ENCODE measurements at regions not wholly inside any gene's neighbourhood (a gene's known extent, or its start where the extent isn't known, plus 50 kb on each side); places are given as distances from the start of the nearest gene placed in this dataset.

DNA sequence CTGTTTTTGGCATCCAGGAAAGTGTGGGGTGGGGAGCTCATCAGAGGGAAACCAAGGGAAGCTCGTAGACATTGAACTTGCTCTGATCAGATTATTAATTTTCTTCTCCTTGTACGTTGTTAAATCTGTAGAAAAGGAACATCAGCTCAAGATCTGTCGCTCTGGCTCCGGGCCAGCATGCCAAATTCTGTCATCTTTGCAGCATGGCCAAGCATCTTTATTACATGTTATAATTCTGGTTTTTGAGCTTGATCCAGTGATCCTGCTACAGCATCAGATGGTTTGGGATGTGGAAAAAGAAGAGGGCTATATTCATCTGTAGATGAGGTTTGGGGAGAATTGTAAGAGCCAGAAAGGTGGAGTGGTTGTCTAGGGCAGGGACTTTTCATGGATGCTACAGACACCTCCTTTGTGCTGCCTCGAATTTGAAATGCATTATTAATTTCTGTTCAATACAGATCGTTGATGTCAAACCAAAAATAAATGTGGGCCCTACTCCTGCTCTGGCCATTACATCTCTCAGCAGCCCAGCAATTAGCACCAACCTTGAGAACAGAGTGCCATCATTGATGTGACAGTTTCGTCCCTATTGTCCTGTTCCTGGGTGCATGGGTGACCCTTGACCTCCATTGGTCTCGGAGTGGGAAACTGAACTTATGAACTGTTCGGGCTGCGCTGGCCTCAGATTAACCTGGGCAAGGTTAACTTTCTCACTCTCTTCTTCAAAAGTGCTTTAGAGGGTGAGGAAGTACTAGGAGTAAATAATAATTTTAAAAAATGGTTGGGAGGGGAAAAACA, 250.8 kb downstream of the SOX4 start:
- Mint-ChIP-seq H3K36me3 (ENCODE audit: low read depth) (no peaks in the 10 kb centered on the region), H3K27ac (no peak overlapping the region), H3K4me1 (ENCODE audit: low read depth) (peaks cover 29% of the 10 kb centered on the region), H3K4me3 (no peak overlapping the region), H3K9me3 (peaks cover 4% of the 10 kb centered on the region), H3K27me3 (ENCODE audit: insufficient read depth) (no peaks in the 10 kb centered on the region)
- DNase-seq (ENCODE audit: low spot score): no peak
- intact Hi-C loops (cut with micrococcal nuclease): loop anchor here (10.0 kb wide), 1 partner anchor 220 kb away; no protein-coding TSS in a partner anchor

DNA sequence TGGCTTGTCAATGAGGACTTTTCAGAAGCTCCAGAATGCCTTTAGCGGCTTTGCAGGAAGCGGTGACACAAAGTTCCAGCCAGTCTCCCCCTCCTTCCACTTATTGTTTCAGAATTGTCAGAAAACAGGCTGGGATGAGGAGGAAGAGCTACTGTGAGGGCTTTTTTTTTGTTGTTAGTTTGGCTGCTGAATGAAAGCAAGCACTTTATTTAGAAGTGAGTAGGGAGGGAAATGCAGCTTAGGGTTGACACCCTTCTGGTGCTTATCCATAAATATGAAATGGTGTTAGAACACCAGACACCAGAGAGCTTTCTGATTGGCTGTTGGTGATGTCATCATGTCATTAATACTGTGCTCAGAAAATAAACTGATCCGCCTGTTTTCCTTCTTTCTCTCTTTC, 251.5 kb downstream of the SOX4 start:
- H3K4me1 Mint-ChIP-seq (ENCODE audit: low read depth): peaks cover 28% of the 10 kb centered on the region
- no peak overlapping the region for H3K4me3 Mint-ChIP-seq
- H3K27me3 Mint-ChIP-seq (ENCODE audit: insufficient read depth): no peaks in the 10 kb centered on the region
- H3K27ac Mint-ChIP-seq: no peak overlapping the region
- peaks cover 3% of the 10 kb centered on the region for H3K9me3 Mint-ChIP-seq
- DNase-seq (ENCODE audit: low spot score): no peak
- no peaks in the 10 kb centered on the region for H3K36me3 Mint-ChIP-seq (ENCODE audit: low read depth)
- intact Hi-C loops (cut with micrococcal nuclease): loop anchor here (10.0 kb wide), 1 partner anchor 220 kb away; no protein-coding TSS in a partner anchor

DNA sequence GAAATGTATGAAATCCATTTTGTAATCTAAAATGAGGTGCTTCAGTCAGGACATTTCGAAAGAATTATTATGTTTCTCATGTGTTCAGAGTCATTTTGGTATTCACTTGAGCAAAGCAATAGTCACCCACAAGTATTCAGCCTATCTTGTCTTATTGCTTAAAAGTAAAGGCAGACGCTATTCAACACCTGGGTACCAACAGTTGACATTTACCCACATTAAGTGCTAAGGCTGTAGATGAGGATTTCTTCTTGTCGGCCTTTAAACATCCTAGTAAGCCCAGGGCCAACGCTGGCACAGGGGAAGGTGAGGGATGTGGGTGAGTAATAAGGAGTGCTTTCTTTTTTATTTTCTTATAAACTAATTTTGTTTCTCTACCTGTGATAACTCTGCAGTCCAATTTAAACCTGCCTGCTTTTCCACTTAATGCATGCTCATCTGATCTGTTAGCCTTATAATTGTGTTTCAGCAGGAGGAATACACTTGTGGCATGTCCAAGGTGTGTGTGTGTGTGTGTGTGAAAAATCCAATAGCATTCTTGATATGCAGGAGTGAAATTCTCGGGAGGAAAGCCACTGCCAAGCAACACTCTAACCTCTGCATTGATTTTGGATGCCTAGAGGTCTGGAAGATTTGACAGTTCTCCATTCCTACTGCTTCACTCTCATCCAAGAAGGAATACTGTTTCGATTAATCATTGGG, 252.0 kb downstream of the SOX4 start:
- Mint-ChIP-seq H3K4me3 (no peak overlapping the region), H3K27ac (no peak overlapping the region), H3K36me3 (ENCODE audit: low read depth) (no peaks in the 10 kb centered on the region), H3K9me3 (no peaks in the 10 kb centered on the region), H3K4me1 (ENCODE audit: low read depth) (peaks cover 22% of the 10 kb centered on the region), H3K27me3 (ENCODE audit: insufficient read depth) (no peaks in the 10 kb centered on the region)
- intact Hi-C loops (cut with micrococcal nuclease): loop anchor here (1.0 to 10.0 kb wide), 3 partner anchors 23 to 219 kb away; no protein-coding TSS in a partner anchor
- DNase-seq (ENCODE audit: low spot score): no peak

DNA sequence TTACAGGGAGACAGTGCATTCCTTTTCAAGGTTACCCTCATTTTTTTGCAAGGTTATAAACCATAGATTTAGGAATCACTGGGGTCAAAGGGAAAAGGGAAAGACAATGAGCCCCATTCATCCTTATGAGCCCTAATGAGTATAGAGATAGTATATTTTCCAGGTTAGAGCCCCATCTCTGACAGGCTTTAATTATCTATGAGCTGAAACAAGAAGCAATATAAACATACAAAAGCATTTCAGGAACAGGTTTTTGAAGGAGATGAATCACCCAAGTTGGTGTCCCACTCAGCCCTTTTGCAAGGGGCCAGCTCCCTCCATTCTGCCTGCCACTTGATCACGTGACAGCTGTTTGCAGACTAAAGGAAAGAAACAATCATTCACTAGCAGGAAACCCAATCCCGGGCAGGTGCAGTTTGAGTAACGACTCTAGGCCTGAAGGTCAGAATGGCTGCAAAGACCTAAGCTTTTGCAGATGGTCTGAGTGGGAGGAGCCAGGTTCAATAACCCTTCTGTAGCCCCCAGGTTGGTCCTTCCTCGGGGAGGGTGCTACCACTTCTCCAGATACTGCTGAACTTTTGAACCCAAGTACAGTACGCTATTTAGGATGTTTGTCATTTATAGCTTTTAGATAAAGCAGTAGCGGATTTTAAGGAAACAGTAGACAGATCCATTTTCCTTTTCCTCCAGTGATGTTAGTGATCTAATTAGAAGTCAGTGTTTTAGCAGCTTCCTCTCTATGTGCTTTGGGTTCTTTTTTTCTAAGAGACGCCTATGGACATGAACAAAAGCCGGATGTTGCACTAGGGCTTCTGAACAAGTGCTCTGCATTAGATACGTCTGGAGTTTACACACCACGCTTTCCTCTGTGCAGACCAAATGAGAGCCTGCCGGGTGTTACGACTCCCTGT, 253.2 kb downstream of the SOX4 start:
- Mint-ChIP-seq H3K4me3 (no peak overlapping the region), H3K27ac (peak overlapping the region; percentile 13)
- no peak for DNase-seq (ENCODE audit: low spot score)

DNA sequence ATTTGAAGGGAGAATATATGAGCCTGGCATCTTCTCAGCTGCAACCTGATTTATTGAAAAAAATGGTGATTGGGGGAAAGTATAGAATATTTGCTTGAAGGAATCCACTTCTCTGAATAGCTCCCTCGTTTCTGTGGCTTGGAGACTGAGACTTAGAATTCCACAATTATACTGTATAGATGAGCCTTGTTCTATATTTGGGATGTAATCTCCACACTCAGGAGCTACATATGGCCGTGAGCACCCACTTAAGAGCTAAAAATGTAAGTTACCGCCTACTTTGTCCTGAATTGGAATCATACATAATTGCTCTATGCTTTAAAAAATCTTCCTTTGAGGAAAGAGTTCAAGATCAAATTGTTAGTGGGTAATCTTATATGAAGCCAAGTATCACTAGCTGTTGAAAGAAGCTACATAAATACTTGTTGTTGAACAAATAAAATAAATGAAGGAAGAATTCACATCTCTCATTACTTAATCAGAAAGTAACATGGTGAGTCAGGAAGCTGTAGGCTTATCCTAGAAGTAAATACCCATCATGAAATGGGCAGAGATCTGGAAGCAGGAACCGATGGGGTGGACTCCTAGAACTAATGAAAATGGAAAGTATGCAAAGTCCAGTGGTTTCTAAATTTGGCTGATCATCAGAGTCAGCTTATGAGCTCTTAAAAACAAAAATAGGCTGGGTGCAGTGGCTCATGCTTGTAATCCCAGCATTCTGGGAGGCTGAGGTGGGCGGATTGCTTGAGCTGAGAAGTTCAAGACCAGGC, 254.3 kb downstream of the SOX4 start:
- H3K4me1 Mint-ChIP-seq (ENCODE audit: low read depth): peaks cover 21% of the 10 kb centered on the region
- H3K9me3 Mint-ChIP-seq: no peaks in the 10 kb centered on the region
- no peak overlapping the region for H3K4me3 Mint-ChIP-seq
- no peaks in the 10 kb centered on the region for H3K36me3 Mint-ChIP-seq (ENCODE audit: low read depth)
- H3K27ac Mint-ChIP-seq: no peak overlapping the region
- no peaks in the 10 kb centered on the region for H3K27me3 Mint-ChIP-seq (ENCODE audit: insufficient read depth)
- intact Hi-C loops (cut with micrococcal nuclease): loop anchor here (2.0 to 10.0 kb wide), 2 partner anchors 25 to 217 kb away; no protein-coding TSS in a partner anchor
- DNase-seq (ENCODE audit: low spot score): no peak

More for the DNA sequence above, 253.2 kb downstream of the SOX4 start:
- Mint-ChIP-seq H3K36me3 (ENCODE audit: low read depth) (no peaks in the 10 kb centered on the region), H3K27me3 (ENCODE audit: insufficient read depth) (no peaks in the 10 kb centered on the region), H3K4me1 (ENCODE audit: low read depth) (peaks cover 21% of the 10 kb centered on the region), H3K9me3 (no peaks in the 10 kb centered on the region)
- intact Hi-C loops (cut with micrococcal nuclease): loop anchor here (1.0 to 10.0 kb wide), 3 partner anchors 24 to 218 kb away; no protein-coding TSS in a partner anchor

DNA sequence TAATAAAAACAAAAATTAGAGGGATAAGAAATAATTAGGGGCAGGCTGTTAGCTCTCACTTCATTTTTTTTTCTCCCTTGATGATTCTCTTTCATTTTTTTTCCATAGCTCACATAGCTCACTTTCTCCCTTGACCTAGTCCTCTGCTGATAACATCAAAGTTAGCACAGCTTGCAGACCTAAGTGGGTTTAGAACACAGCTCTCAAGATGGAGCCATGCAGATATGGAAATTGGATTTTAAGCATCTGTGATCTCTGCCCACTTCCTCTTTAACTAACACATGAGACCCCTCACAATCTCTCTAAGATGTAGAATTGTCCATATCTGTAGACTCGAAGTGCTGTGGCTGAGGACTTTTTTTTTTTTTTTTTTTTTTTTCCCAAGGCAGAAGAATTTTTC, 257.1 kb downstream of the SOX4 start:
- intact Hi-C loops (cut with micrococcal nuclease): no loop called here
- Mint-ChIP-seq H3K36me3 (ENCODE audit: low read depth) (no peaks in the 10 kb centered on the region), H3K27ac (no peak overlapping the region), H3K4me3 (no peak overlapping the region), H3K27me3 (ENCODE audit: insufficient read depth) (no peaks in the 10 kb centered on the region), H3K9me3 (no peaks in the 10 kb centered on the region), H3K4me1 (ENCODE audit: low read depth) (peaks cover 26% of the 10 kb centered on the region)
- no peak for DNase-seq (ENCODE audit: low spot score)

DNA sequence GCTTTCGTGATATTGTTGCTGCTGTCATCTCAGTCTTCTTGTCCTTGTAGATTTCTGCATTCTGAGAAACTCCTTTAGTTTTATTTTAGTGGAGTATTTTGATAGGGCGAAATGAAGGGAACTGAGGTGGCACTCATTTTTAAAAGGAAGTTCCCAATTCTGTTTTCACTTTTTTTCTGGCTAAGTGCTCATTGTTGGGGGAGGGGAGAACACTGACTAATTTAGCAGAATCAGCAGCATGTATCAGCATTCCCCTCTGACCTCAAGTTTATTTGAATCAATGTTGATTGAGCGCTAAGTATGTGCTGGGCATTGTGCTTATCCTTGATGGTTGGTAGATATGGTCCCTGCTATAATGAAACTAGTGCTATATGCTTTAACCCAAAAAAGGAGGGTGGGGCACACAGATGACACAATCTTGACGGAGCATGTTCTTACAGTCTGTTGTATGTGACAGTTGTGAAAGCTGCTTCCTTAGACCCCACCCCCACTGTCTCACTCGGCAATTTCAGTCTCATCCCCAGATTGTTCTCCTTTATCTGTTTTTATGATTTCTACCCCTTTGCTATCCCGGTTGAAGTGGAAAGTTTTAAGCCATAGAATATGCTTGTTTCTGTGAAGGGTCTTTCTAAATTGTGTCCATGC, 262.4 kb downstream of the SOX4 start:
- peaks cover 5% of the 10 kb centered on the region for H3K4me1 Mint-ChIP-seq (ENCODE audit: low read depth)
- no peak overlapping the region for H3K4me3 Mint-ChIP-seq
- peaks cover 1% of the 10 kb centered on the region for H3K9me3 Mint-ChIP-seq
- no peaks in the 10 kb centered on the region for H3K36me3 Mint-ChIP-seq (ENCODE audit: low read depth)
- DNase-seq (ENCODE audit: low spot score): no peak
- intact Hi-C loops (cut with micrococcal nuclease): no loop called here
- H3K27me3 Mint-ChIP-seq (ENCODE audit: insufficient read depth): peaks cover 2% of the 10 kb centered on the region
- H3K27ac Mint-ChIP-seq: no peak overlapping the region

DNA sequence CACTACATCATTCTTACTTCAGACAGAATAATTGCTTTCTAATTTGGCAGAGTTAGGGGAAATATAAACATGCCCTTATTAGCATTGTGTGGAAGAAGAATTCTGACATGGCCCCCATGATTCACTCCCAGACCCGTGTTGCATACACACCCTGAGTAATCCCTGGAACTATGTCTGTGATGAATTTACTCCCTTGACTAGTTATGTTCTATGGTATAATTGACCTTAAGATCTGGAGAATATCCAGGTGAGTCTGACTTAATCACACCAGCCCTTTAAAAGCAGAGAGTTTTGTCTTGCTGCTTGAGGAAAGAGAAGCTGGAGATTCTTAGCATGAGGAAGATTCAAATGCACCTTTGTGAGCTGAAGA, 262.9 kb downstream of the SOX4 start:
- Mint-ChIP-seq H3K4me3 (no peak overlapping the region), H3K9me3 (peaks cover 6% of the 10 kb centered on the region), H3K4me1 (ENCODE audit: low read depth) (peaks cover 5% of the 10 kb centered on the region), H3K27me3 (ENCODE audit: insufficient read depth) (peaks cover 2% of the 10 kb centered on the region), H3K27ac (no peak overlapping the region), H3K36me3 (ENCODE audit: low read depth) (no peaks in the 10 kb centered on the region)
- no peak for DNase-seq (ENCODE audit: low spot score)
- intact Hi-C loops (cut with micrococcal nuclease): no loop called here

DNA sequence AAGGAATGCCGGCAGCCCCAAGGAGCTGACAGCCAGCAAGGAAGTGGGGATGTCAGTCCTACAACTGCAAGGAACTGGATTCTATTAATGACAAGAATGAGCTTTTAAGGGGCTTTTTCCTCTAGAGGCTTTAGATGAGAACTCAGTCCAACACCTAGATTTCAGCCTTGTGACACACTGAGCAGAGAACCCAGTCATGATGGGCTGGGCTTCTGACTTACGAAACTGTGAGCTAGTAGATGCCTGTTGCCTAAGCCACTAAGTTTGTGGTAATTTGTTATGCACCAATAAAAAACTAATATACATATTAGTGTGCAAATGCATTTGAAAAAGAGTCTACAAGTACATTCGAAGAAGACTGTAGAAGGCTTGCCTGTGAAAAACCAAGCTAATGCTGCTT, 263.3 kb downstream of the SOX4 start:
- peaks cover 6% of the 10 kb centered on the region for H3K9me3 Mint-ChIP-seq
- peaks cover 2% of the 10 kb centered on the region for H3K27me3 Mint-ChIP-seq (ENCODE audit: insufficient read depth)
- peaks cover 5% of the 10 kb centered on the region for H3K4me1 Mint-ChIP-seq (ENCODE audit: low read depth)
- no peaks in the 10 kb centered on the region for H3K36me3 Mint-ChIP-seq (ENCODE audit: low read depth)
- no peak overlapping the region for H3K27ac Mint-ChIP-seq
- DNase-seq (ENCODE audit: low spot score): no peak
- H3K4me3 Mint-ChIP-seq: no peak overlapping the region
- intact Hi-C loops (cut with micrococcal nuclease): no loop called here

DNA sequence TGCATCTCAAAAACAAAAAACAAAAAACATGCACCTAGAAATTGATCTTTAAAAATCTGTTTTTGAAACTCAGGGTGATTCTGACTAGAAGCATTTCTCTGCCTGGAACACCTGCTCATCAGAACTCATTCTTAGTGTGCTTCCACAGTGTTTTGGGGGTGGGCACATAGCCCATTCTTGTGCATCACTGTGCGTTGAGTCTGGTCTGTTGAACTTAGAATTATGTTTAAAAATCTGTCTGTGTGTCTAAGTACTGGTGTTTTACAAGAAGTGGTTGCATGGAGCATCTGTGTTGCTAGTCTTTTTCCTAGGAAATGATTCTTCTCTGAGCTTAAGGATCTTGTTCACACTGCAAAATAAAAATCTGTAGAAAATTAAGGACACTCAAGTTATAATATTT, 264.5 kb downstream of the SOX4 start:
- DNase-seq (ENCODE audit: low spot score): no peak
- H3K4me3 Mint-ChIP-seq: no peak overlapping the region
- peaks cover 6% of the 10 kb centered on the region for H3K9me3 Mint-ChIP-seq
- no peak overlapping the region for H3K27ac Mint-ChIP-seq
- intact Hi-C loops (cut with micrococcal nuclease): no loop called here
- H3K27me3 Mint-ChIP-seq (ENCODE audit: insufficient read depth): peaks cover 2% of the 10 kb centered on the region
- H3K36me3 Mint-ChIP-seq (ENCODE audit: low read depth): no peaks in the 10 kb centered on the region
- H3K4me1 Mint-ChIP-seq (ENCODE audit: low read depth): peaks cover 5% of the 10 kb centered on the region

DNA sequence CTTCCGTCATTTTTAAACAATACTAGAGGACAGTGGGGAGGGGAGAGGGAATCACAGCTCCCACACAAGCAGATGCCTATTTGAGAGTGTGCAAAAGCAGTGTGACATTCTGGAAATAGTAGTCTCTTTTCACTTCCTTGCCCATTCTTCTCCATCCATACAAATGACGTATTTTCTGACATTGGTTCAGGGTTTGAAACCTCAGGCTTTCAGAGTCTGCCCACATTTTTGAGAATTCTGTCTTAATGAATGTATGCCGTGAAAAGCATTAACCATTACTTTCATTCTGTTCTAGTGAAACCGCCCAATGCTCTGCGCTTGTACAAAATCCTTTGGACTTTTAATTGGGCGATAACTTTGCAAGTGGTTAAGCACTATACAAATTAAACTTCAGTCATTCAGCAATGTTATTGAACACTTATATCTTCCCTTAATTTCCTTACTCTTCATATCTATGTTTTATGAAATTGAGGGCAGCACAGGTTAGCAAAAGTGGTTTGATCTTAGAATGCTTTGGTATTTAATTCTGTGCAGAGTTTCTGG, 265.7 kb downstream of the SOX4 start:
- intact Hi-C loops (cut with micrococcal nuclease): no loop called here
- no peaks in the 10 kb centered on the region for H3K4me1 Mint-ChIP-seq (ENCODE audit: low read depth)

More for the DNA sequence above, 265.7 kb downstream of the SOX4 start:
- DNase-seq (ENCODE audit: low spot score): no peak
- no peak overlapping the region for H3K27ac Mint-ChIP-seq
- H3K4me3 Mint-ChIP-seq: no peak overlapping the region
- H3K27me3 Mint-ChIP-seq (ENCODE audit: insufficient read depth): peaks cover 2% of the 10 kb centered on the region
- H3K9me3 Mint-ChIP-seq: peaks cover 6% of the 10 kb centered on the region
- no peaks in the 10 kb centered on the region for H3K36me3 Mint-ChIP-seq (ENCODE audit: low read depth)
